DND-41 (cell line): ENCODE measurements at regions not wholly inside any gene's neighbourhood (a gene's known extent, or its start where the extent isn't known, plus 50 kb on each side); places are given as distances from the start of the nearest gene placed in this dataset.

Experiments used
- CTCF ChIP-seq: IDR thresholded peaks from 2 replicates; pipeline ENCODE4 v1.5.1; 2012; ENCODE audit warnings: borderline replicate concordance, low read length, moderate library complexity, mild to moderate bottlenecking; ENCODE audit not compliant: poor library complexity, severe bottlenecking; ENCODE audit errors: extremely low read depth
- EZH2 ChIP-seq: IDR thresholded peaks from 3 replicates; pipeline ENCODE4 v1.6.1; 2012; ENCODE audit warnings: borderline replicate concordance, low read depth, mild to moderate bottlenecking, moderate library complexity, low read length, inconsistent platforms; ENCODE audit not compliant: severe bottlenecking

GRCh38 chr4:115453416-115453815 lies 340.0 kb upstream of the NDST4 start:
- no peak for TF ChIP-seq CTCF
- TF ChIP-seq EZH2: no peak
